HCT116 (cell line): ENCODE measurements at regions not wholly inside any gene's neighbourhood (a gene's known extent, or its start where the extent isn't known, plus 50 kb on each side); places are given as distances from the start of the nearest gene placed in this dataset.

ENCODE experiments used
- ATAC-seq: fragments of 200-7000 bp; cut with Tn5 transposase; 2 replicates; pipeline ENCODE4 v1.9.1; 2020; ENCODE audit warnings: mild to moderate bottlenecking, moderate library complexity
- BruUV-seq: library from RNA; stranded (reverse); fragments of 400-500 nt; replicated peaks from 2 replicates; lab custom pipeline; 2021; lab: Mats Ljungman, UMichigan
- CTCF ChIA-PET: fragments of 300-600 bp; sonication (Branson Sonifier 250); formaldehyde crosslinking; loops from one replicate; lab custom pipeline; 2021; ENCODE audit warnings: antibody characterized with exemption; lab: Charles Lee
- POLR2A ChIA-PET: fragments of 300-600, 350-600 bp; sonication (Branson Sonifier 250); formaldehyde crosslinking; loops from one replicate; lab custom pipeline; 2021; ENCODE audit warnings: antibody characterized with exemption; lab: Charles Lee
- RAD21 ChIA-PET, 2 experiments: fragments of 300-600 bp; sonication (Branson Sonifier 250); formaldehyde crosslinking; loops; one replicate each; lab custom pipeline; 2023; ENCODE audit warnings: low total read pairs in 2 of 2; ENCODE audit not compliant: uncharacterized antibody in 2 of 2, unreplicated experiment in 2 of 2, low non-redundant PET in 1 of 2; lab: Charles Lee
- DNase-seq: peaks from one replicate; pipeline ENCODE4 v3.0.0-alpha.2; 2010; ENCODE audit warnings: low read depth, low spot score
- H2AFZ ChIP-seq: fragments of 200-600 bp; shearing (Covaris generic), sonication (generic); 2 replicates; pipeline ENCODE4 v1.6.1; 2017; ENCODE audit warnings: low read depth, mixed run types, mixed read lengths, antibody characterized with exemption, low read length; ENCODE audit not compliant: poor library complexity, severe bottlenecking
- H3K27ac ChIP-seq: 2 replicates; pipeline ENCODE4 v1.5.1; 2012; ENCODE audit warnings: low read depth, low read length
- H3K27me3 ChIP-seq: fragments of 200-600 bp; sonication (generic); 2 replicates; pipeline ENCODE4 v1.6.1; 2016; ENCODE audit warnings: mixed run types, low read length, mixed read lengths; ENCODE audit not compliant: insufficient read depth
- H3K36me3 ChIP-seq, 2 experiments: fragments of 200-500 bp in 1 of 2; fragments of 200-600 bp in 1 of 2; sonication (Bioruptor generic) in 1 of 2; sonication (generic) in 1 of 2; 2 replicates each; pipeline versions ENCODE4 v1.5.1 to v1.6.1; 2014 to 2016; ENCODE audit warnings: low read length in 2 of 2, inconsistent platforms in 1 of 2, mixed read lengths in 1 of 2, mixed run types in 1 of 2; ENCODE audit not compliant: insufficient read depth in 2 of 2, control insufficient read depth in 1 of 2
- H3K4me1 ChIP-seq, 2 experiments: fragments of 200-600 bp in 1 of 2; sonication (generic) in 1 of 2; 2 replicates each; pipeline versions ENCODE4 v1.5.1 to v1.6.1; 2012 to 2017; ENCODE audit warnings: low read length in 2 of 2, inconsistent platforms in 1 of 2, mild to moderate bottlenecking in 1 of 2, mixed read lengths in 1 of 2, mixed run types in 1 of 2, moderate library complexity in 1 of 2; ENCODE audit not compliant: insufficient read depth in 2 of 2, control insufficient read depth in 1 of 2
- H3K4me2 ChIP-seq: fragments of 200-600 bp; sonication (generic); 2 replicates; pipeline ENCODE4 v1.6.1; 2017; ENCODE audit warnings: mixed run types, low read length, mixed read lengths
- H3K4me3 ChIP-seq, 2 experiments: fragments of 200-600 bp in 1 of 2; sonication (generic) in 1 of 2; replicated peaks in 1 of 2; 2 replicates each; pipeline ENCODE4 v1.5.1; 2011 to 2016; ENCODE audit warnings: low read length in 2 of 2, control low read depth in 1 of 2, low read depth in 1 of 2, mild to moderate bottlenecking in 1 of 2, mixed read lengths in 1 of 2, mixed run types in 1 of 2
- H3K79me2 ChIP-seq: fragments of 200-600 bp; sonication (generic); 2 replicates; pipeline ENCODE4 v1.6.1; 2017; ENCODE audit warnings: mild to moderate bottlenecking, mixed run types, low read length, moderate library complexity, mixed read lengths; ENCODE audit not compliant: insufficient read depth
- H3K9ac ChIP-seq: fragments of 200-600 bp; sonication (generic); 2 replicates; pipeline ENCODE4 v1.6.1; 2016; ENCODE audit warnings: low read length, mixed read lengths
- H3K9me2 ChIP-seq: fragments of 200-600 bp; sonication (generic), shearing (Covaris generic); 2 replicates; pipeline ENCODE4 v1.6.1; 2017; ENCODE audit warnings: mixed run types, mild to moderate bottlenecking, moderate library complexity; ENCODE audit not compliant: insufficient read depth
- H3K9me3 ChIP-seq, 2 experiments: fragments of 200-500 bp in 1 of 2; fragments of 200-600 bp in 1 of 2; sonication (Bioruptor generic) in 1 of 2; sonication (generic) in 1 of 2; 2 replicates each; pipeline ENCODE4 v1.6.1; 2014 to 2017; ENCODE audit warnings: low read length in 2 of 2, mixed read lengths in 2 of 2, inconsistent platforms in 1 of 2, low read depth in 1 of 2, mild to moderate bottlenecking in 1 of 2, mixed run types in 1 of 2, moderate library complexity in 1 of 2; ENCODE audit not compliant: control insufficient read depth in 1 of 2, insufficient read depth in 1 of 2
- H4K20me1 ChIP-seq: fragments of 200-600 bp; sonication (generic), shearing (Covaris generic); 2 replicates; pipeline ENCODE4 v1.6.1; 2017; ENCODE audit warnings: mixed run types, mild to moderate bottlenecking, moderate library complexity; ENCODE audit not compliant: insufficient read depth
- ATF3 ChIP-seq: IDR thresholded peaks from 2 replicates; pipeline ENCODE4 v1.6.1; 2012
- CBX3 ChIP-seq: IDR thresholded peaks from 2 replicates; pipeline ENCODE4 v1.6.1; 2012; ENCODE audit warnings: low read depth
- CEBPB ChIP-seq: IDR thresholded peaks from 2 replicates; pipeline ENCODE4 v1.6.1; 2012; ENCODE audit warnings: low read depth
- EZH2 ChIP-seq: fragments of 200-600 bp; sonication (generic); IDR thresholded peaks from 2 replicates; pipeline ENCODE4 v1.6.1; 2017; ENCODE audit warnings: antibody characterized with exemption, mixed run types
- EZH2phosphoT487 ChIP-seq: fragments of 200-600 bp; IDR thresholded peaks from 2 replicates; pipeline ENCODE4 v1.6.1; 2018; ENCODE audit warnings: antibody characterized with exemption, borderline replicate concordance
- JUND ChIP-seq: IDR thresholded peaks from 2 replicates; pipeline ENCODE4 v1.6.1; 2012
- POLR2AphosphoS5 ChIP-seq: IDR thresholded peaks from 2 replicates; pipeline ENCODE4 v1.6.1; 2011; ENCODE audit warnings: mild to moderate bottlenecking, low read depth, low read length, moderate library complexity
- RAD21 ChIP-seq: IDR thresholded peaks from 2 replicates; pipeline ENCODE4 v1.6.1; 2012; ENCODE audit warnings: low read depth, mild to moderate bottlenecking
- SP1 ChIP-seq: IDR thresholded peaks from 2 replicates; pipeline ENCODE4 v1.6.1; 2012; ENCODE audit warnings: low read depth
- TCF7L2 ChIP-seq: IDR thresholded peaks from 2 replicates; pipeline ENCODE4 v1.7.0; 2011; ENCODE audit warnings: borderline replicate concordance, inconsistent platforms; ENCODE audit not compliant: insufficient read depth, insufficient read length; ENCODE audit errors: extremely low read depth
- ZBTB33 ChIP-seq: IDR thresholded peaks from 2 replicates; pipeline ENCODE4 v1.6.1; 2011; ENCODE audit warnings: mild to moderate bottlenecking, low read length, moderate library complexity; ENCODE audit not compliant: insufficient replicate concordance; ENCODE audit errors: extremely low read depth
- ZNF274 ChIP-seq: fragments of 200-500 bp; sonication (Bioruptor generic); IDR thresholded peaks from 2 replicates; pipeline ENCODE4 v1.6.1; 2014; ENCODE audit warnings: mild to moderate bottlenecking, low read depth, low read length, inconsistent platforms
- intact Hi-C: fragments of 100-400 bp; cut with micrococcal nuclease; formaldehyde crosslinking; loops from 2 replicates; pipeline ENCODE4 v1.10.0; 2022
- TF ChIP-seq, protein P1 (sequence below): IDR thresholded peaks from 2 replicates; pipeline ENCODE4 v1.6.1; 2012
- TF ChIP-seq, protein P2 (sequence below): IDR thresholded peaks from 2 replicates; pipeline ENCODE4 v1.6.1; 2012; ENCODE audit warnings: low read depth

DNA sequence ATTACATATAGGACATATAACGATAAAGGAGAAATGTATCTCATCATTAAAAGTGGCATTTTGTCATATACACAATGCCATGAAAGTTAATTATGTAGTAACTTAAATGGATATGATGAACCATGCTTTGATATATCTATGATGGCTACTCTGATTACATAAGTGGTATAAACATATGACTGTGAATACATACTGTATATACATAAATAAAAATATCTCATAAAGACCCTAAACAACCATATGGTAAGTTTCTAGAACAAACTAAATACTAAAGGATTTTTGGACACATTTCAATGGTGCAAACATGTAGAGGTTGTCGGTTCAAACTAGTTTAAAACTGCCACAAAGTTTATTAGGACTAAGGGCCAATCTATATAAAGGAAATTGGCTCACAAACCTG is 849.6 kb upstream of the INTU start:
- H3K4me1 ChIP-seq: peaks cover 0 to 15% of the 10 kb centered on the region in 2 experiments; a peak in 2 of 4 replicates
- no peak overlapping the region for H3K4me2 ChIP-seq
- H2AFZ ChIP-seq: no peak overlapping the region
- CTCF ChIA-PET: no interaction called here
- no TSS peak for BruUV-seq
- H3K36me3 ChIP-seq: no peaks in the 10 kb centered on the region
- H3K27me3 ChIP-seq: no peaks in the 10 kb centered on the region
- no peak for TF ChIP-seq POLR2AphosphoS5
- no peak for TF ChIP-seq CEBPB
- no peaks in the 10 kb centered on the region for H3K9me3 ChIP-seq
- H3K4me3 ChIP-seq: no peak overlapping the region
- ATAC-seq (no peak), DNase-seq (no peak)
- POLR2A ChIA-PET: no interaction called here
- no peaks in the 10 kb centered on the region for H4K20me1 ChIP-seq
- RAD21 ChIA-PET: no interaction called here
- H3K9ac ChIP-seq: no peak overlapping the region
- H3K79me2 ChIP-seq: no peaks in the 10 kb centered on the region
- H3K27ac ChIP-seq: no peak overlapping the region
- no peaks in the 10 kb centered on the region for H3K9me2 ChIP-seq
- intact Hi-C loops: no loop called here

DNA sequence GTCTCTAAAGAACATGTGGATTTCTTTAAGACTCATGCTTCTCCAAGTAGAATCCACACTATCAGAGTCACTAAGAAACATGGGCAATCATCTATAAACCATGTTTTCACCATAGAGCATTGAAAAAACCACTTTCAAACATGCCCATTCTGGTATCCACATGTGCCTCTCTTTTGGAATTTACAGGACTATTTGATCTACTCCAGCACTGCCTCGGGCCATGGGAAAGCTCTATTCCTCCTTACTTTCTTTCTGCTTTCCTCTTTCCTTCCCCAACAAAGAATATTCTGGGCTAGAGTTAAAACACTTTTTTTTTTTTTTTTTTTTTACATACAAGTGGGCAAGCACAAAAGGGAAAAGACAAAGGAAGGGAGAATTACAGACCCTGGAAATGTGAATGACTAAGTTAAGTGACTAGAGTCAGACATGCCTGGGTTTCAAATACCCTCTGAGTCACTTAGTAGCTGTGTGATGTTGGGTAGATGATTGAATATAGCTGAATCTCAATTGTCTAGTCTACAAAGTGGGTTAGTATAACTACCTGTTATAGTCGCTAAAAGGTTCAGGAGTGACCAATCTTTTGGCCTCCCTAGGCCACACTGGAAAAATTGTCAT is 847.7 kb upstream of the INTU start:
- ChIA-PET RAD21 (no interaction called here), POLR2A (no interaction called here), CTCF (no interaction called here)
- no peak overlapping the region for H3K4me2 ChIP-seq
- no peaks in the 10 kb centered on the region for H3K9me3 ChIP-seq
- intact Hi-C loops: no loop called here
- no peaks in the 10 kb centered on the region for H3K36me3 ChIP-seq
- H3K27ac ChIP-seq: no peak overlapping the region
- BruUV-seq: no TSS peak
- H2AFZ ChIP-seq: peak overlapping the region; percentile 5
- H3K79me2 ChIP-seq: no peaks in the 10 kb centered on the region
- 0 out of 4 replicates have a peak, but pooled peaks cover 0 to 4% of the 10 kb centered on the region in 2 experiments for H3K4me1 ChIP-seq
- no peak for DNase-seq
- no peak overlapping the region for H3K4me3 ChIP-seq
- no peak for ATAC-seq
- H4K20me1 ChIP-seq: no peaks in the 10 kb centered on the region
- TF ChIP-seq TCF7L2: no peak
- TF ChIP-seq ZNF274: no peak
- TF ChIP-seq ZBTB33: no peak
- TF ChIP-seq ATF3: no peak
- no peak for TF ChIP-seq JUND
- no peak for TF ChIP-seq CBX3
- TF ChIP-seq, protein P1, sequence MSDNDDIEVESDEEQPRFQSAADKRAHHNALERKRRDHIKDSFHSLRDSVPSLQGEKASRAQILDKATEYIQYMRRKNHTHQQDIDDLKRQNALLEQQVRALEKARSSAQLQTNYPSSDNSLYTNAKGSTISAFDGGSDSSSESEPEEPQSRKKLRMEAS: no peak
- TF ChIP-seq, protein P2, sequence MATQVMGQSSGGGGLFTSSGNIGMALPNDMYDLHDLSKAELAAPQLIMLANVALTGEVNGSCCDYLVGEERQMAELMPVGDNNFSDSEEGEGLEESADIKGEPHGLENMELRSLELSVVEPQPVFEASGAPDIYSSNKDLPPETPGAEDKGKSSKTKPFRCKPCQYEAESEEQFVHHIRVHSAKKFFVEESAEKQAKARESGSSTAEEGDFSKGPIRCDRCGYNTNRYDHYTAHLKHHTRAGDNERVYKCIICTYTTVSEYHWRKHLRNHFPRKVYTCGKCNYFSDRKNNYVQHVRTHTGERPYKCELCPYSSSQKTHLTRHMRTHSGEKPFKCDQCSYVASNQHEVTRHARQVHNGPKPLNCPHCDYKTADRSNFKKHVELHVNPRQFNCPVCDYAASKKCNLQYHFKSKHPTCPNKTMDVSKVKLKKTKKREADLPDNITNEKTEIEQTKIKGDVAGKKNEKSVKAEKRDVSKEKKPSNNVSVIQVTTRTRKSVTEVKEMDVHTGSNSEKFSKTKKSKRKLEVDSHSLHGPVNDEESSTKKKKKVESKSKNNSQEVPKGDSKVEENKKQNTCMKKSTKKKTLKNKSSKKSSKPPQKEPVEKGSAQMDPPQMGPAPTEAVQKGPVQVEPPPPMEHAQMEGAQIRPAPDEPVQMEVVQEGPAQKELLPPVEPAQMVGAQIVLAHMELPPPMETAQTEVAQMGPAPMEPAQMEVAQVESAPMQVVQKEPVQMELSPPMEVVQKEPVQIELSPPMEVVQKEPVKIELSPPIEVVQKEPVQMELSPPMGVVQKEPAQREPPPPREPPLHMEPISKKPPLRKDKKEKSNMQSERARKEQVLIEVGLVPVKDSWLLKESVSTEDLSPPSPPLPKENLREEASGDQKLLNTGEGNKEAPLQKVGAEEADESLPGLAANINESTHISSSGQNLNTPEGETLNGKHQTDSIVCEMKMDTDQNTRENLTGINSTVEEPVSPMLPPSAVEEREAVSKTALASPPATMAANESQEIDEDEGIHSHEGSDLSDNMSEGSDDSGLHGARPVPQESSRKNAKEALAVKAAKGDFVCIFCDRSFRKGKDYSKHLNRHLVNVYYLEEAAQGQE: no peak
- no peak for TF ChIP-seq RAD21
- TF ChIP-seq EZH2phosphoT487: no peak
- TF ChIP-seq EZH2: no peak
- TF ChIP-seq POLR2AphosphoS5: no peak
- TF ChIP-seq SP1: no peak
- TF ChIP-seq, all 23 proteins: peak for 0
- no peaks in the 10 kb centered on the region for H3K27me3 ChIP-seq
- H3K9me2 ChIP-seq: no peaks in the 10 kb centered on the region
- no peak overlapping the region for H3K9ac ChIP-seq
